ENCODE measurements at regions not wholly inside any gene's neighbourhood (a gene's known extent, or its start where the extent isn't known, plus 50 kb on each side); places are given as distances from the start of the nearest gene placed in this dataset.

- TF ChIP-seq CTCF (IDR thresholded peaks at IDR 0.05) (no peak), POLR2A (IDR thresholded peaks at IDR 0.05) (no peak), EP300 (IDR thresholded peaks at IDR 0.05) (no peak)
Observed at GRCh38 chr4:110735686-110736085, 112.8 kb upstream of the PITX2 start.
